Testis (tissue), 2 donors: ENCODE measurements at regions not wholly inside any gene's neighbourhood (a gene's known extent, or its start where the extent isn't known, plus 50 kb on each side); places are given as distances from the start of the nearest gene placed in this dataset.
"Not testable (repeated sequence)": the region's sequence is repeated elsewhere in the genome, so short reads cannot be mapped to it uniquely, and the experiment has no call there.

Source experiments
- POLR2A ChIP-seq: fragments of 450-650 bp; IDR thresholded peaks from one replicate; pipeline ENCODE4 v1.6.1; 2017; ENCODE audit warnings: antibody characterized with exemption, mild to moderate bottlenecking, moderate library complexity
- TF ChIP-seq, protein P1 (sequence below), 3 experiments: fragments of 450-650 bp in 2 of 3; fragments of 200-600 bp in 1 of 3; sonication (generic) in 1 of 3; IDR thresholded peaks; one replicate each; pipeline ENCODE4 v1.5.1; 2016 to 2019; ENCODE audit warnings: antibody characterized with exemption in 3 of 3, mild to moderate bottlenecking in 2 of 3, moderate library complexity in 1 of 3

- TF ChIP-seq, protein P1, sequence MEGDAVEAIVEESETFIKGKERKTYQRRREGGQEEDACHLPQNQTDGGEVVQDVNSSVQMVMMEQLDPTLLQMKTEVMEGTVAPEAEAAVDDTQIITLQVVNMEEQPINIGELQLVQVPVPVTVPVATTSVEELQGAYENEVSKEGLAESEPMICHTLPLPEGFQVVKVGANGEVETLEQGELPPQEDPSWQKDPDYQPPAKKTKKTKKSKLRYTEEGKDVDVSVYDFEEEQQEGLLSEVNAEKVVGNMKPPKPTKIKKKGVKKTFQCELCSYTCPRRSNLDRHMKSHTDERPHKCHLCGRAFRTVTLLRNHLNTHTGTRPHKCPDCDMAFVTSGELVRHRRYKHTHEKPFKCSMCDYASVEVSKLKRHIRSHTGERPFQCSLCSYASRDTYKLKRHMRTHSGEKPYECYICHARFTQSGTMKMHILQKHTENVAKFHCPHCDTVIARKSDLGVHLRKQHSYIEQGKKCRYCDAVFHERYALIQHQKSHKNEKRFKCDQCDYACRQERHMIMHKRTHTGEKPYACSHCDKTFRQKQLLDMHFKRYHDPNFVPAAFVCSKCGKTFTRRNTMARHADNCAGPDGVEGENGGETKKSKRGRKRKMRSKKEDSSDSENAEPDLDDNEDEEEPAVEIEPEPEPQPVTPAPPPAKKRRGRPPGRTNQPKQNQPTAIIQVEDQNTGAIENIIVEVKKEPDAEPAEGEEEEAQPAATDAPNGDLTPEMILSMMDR (IDR thresholded peaks at IDR 0.05) = not testable (repeated sequence)
- not testable (repeated sequence) for TF ChIP-seq POLR2A
These were observed 55.8 kb downstream of the VCY start for GRCh38 chrY:13930436-13930835.
